Endothelial cell of umbilical vein (primary cell): ENCODE measurements at regions not wholly inside any gene's neighbourhood (a gene's known extent, or its start where the extent isn't known, plus 50 kb on each side); places are given as distances from the start of the nearest gene placed in this dataset.

Experiments used
- BruUV-seq: library from RNA; stranded (reverse); fragments of 400-500 nt; replicated peaks from 2 replicates; lab custom pipeline; 2021; lab: Mats Ljungman, UMichigan
- CTCF ChIA-PET: fragments of 300-600, 350-600 bp; sonication (Branson Sonifier 250); formaldehyde crosslinking; loops from one replicate; lab custom pipeline; 2021; ENCODE audit warnings: antibody characterized with exemption, inconsistent platforms; lab: Charles Lee
- POLR2A ChIA-PET: fragments of 300-600, 350-600 bp; sonication (Branson Sonifier 250); formaldehyde crosslinking; loops from one replicate; lab custom pipeline; 2021; ENCODE audit warnings: antibody characterized with exemption, inconsistent platforms; lab: Charles Lee
- DNase-seq: peaks from one replicate; pipeline ENCODE4 v3.0.0-alpha.2; 2011; ENCODE audit warnings: low read depth, low spot score
- FAIRE-seq: peaks from 2 replicates; lab custom pipeline; 2011; peaks lifted over from hg19 to GRCh38; lab: Jason Lieb, UNC
- H2AFZ ChIP-seq: 2 replicates; pipeline ENCODE4 v1.6.0; 2012; ENCODE audit warnings: low read depth, low read length, control low read depth, inconsistent platforms
- H3K27ac ChIP-seq: 2 replicates; pipeline ENCODE4 v1.5.1; 2011; ENCODE audit warnings: low read depth, mild to moderate bottlenecking, control low read depth, low read length, moderate library complexity; ENCODE audit not compliant: insufficient read depth
- H3K27me3 ChIP-seq, 2 experiments: 2 replicates each; pipeline versions ENCODE4 v1.6.0 to v1.6.1; 2011; ENCODE audit warnings: low read length in 2 of 2, mixed read lengths in 1 of 2; ENCODE audit not compliant: control insufficient read depth in 2 of 2, insufficient read depth in 2 of 2
- H3K36me3 ChIP-seq, 2 experiments: 2 replicates in 1 of 2; 3 replicates in 1 of 2; pipeline ENCODE4 v1.5.1; 2011; ENCODE audit warnings: low read length in 2 of 2, mild to moderate bottlenecking in 1 of 2, moderate library complexity in 1 of 2; ENCODE audit not compliant: control insufficient read depth in 2 of 2, insufficient read depth in 2 of 2; ENCODE audit errors: extremely low read depth in 1 of 2
- H3K4me1 ChIP-seq: 3 replicates; pipeline ENCODE4 v1.5.1; 2011; ENCODE audit warnings: mild to moderate bottlenecking, low read length; ENCODE audit not compliant: control insufficient read depth, insufficient read depth; ENCODE audit errors: extremely low read depth
- H3K4me2 ChIP-seq: 2 replicates; pipeline ENCODE4 v1.6.1; 2011; ENCODE audit warnings: low read length, control low read depth, mixed read lengths; ENCODE audit not compliant: insufficient read depth
- H3K4me3 ChIP-seq, 3 experiments: fragments of 200-600 bp in 1 of 3; sonication (generic), shearing (Covaris generic) in 1 of 3; replicated peaks in 1 of 3; 2 replicates each; pipeline ENCODE4 v1.5.1; 2011 to 2016; ENCODE audit warnings: control low read depth in 3 of 3, low read length in 3 of 3, mild to moderate bottlenecking in 2 of 3, inconsistent platforms in 1 of 3, low read depth in 1 of 3, moderate library complexity in 1 of 3; ENCODE audit not compliant: insufficient read depth in 1 of 3
- H3K79me2 ChIP-seq: 2 replicates; pipeline ENCODE4 v1.6.0; 2012; ENCODE audit warnings: low read length, inconsistent platforms; ENCODE audit not compliant: control insufficient read depth, insufficient read depth
- H3K9ac ChIP-seq: replicated peaks from 2 replicates; pipeline ENCODE3; 2011; ENCODE audit warnings: low read length, control low read depth; ENCODE audit not compliant: insufficient read depth; ENCODE audit errors: extremely low read depth
- H3K9me1 ChIP-seq: replicated peaks from 3 replicates; pipeline ENCODE4 v1.6.0; 2011; ENCODE audit warnings: mild to moderate bottlenecking, low read length; ENCODE audit not compliant: control insufficient read depth, insufficient read depth; ENCODE audit errors: extremely low read depth
- H3K9me3 ChIP-seq: replicated peaks from 2 replicates; pipeline ENCODE4 v1.5.1; 2012; ENCODE audit warnings: low read length, inconsistent platforms; ENCODE audit not compliant: control insufficient read depth, insufficient read depth
- H4K20me1 ChIP-seq: replicated peaks from 2 replicates; pipeline ENCODE3; 2011; ENCODE audit warnings: mild to moderate bottlenecking, low read length; ENCODE audit not compliant: control insufficient read depth, insufficient read depth; ENCODE audit errors: extremely low read depth
- EZH2 ChIP-seq: IDR thresholded peaks from 2 replicates; pipeline ENCODE4 v1.6.1; 2012; ENCODE audit warnings: borderline replicate concordance, low read depth, mild to moderate bottlenecking, moderate library complexity, low read length, inconsistent platforms; ENCODE audit not compliant: severe bottlenecking
- FOS ChIP-seq: IDR thresholded peaks from 2 replicates; pipeline ENCODE4 v1.6.1; 2011; ENCODE audit warnings: mild to moderate bottlenecking, low read length, moderate library complexity, borderline replicate concordance; ENCODE audit not compliant: insufficient read depth
- GATA2 ChIP-seq: IDR thresholded peaks from 2 replicates; pipeline ENCODE4 v1.7.0; 2011; ENCODE audit warnings: low read depth, mild to moderate bottlenecking, moderate library complexity, mixed read lengths, low read length; ENCODE audit not compliant: insufficient read length, insufficient read depth
- JUN ChIP-seq: IDR thresholded peaks from 2 replicates; pipeline ENCODE4 v1.6.1; 2011; ENCODE audit warnings: borderline replicate concordance, low read depth; ENCODE audit not compliant: insufficient read length, insufficient read depth
- MAX ChIP-seq: IDR thresholded peaks from 2 replicates; pipeline ENCODE4 v1.6.1; 2011; ENCODE audit not compliant: insufficient read depth, insufficient read length
- MYC ChIP-seq: IDR thresholded peaks from one replicate; pipeline ENCODE4 v1.6.1; 2011; ENCODE audit warnings: mild to moderate bottlenecking, low read depth, low read length
- POLR2A ChIP-seq: IDR thresholded peaks from 2 replicates; pipeline ENCODE4 v1.6.1; 2012; ENCODE audit warnings: low read depth, mild to moderate bottlenecking, control low read depth, low read length
- POLR2AphosphoS5 ChIP-seq: IDR thresholded peaks from 2 replicates; pipeline ENCODE4 v1.6.1; 2012; ENCODE audit warnings: low read depth, mild to moderate bottlenecking, control low read depth, low read length, moderate library complexity; ENCODE audit not compliant: insufficient read depth
- dilution Hi-C: fragments of 300-500 bp; cut with MboI; formaldehyde crosslinking; loops from one replicate; pipeline ENCODE4 v1.15.0; 2019; ENCODE audit warnings: low sequenced_read_pairs; ENCODE audit not compliant: extremely low pct_ligation_motif_present
- intact Hi-C: fragments of 100-400 bp; cut with micrococcal nuclease; formaldehyde crosslinking; loops from one replicate; pipeline ENCODE4 v1.10.0; 2022
- TF ChIP-seq, protein P1 (sequence below), 2 donors: IDR thresholded peaks; 1 replicate in 1 of 2; 2 replicates in 1 of 2; pipeline ENCODE4 v1.5.1; 2011; ENCODE audit warnings: low read length in 2 of 2, mild to moderate bottlenecking in 2 of 2, moderate library complexity in 2 of 2, control low read depth in 1 of 2, inconsistent platforms in 1 of 2, low read depth in 1 of 2; ENCODE audit not compliant: insufficient read depth in 1 of 2; ENCODE audit errors: extremely low read depth in 1 of 2

DNA sequence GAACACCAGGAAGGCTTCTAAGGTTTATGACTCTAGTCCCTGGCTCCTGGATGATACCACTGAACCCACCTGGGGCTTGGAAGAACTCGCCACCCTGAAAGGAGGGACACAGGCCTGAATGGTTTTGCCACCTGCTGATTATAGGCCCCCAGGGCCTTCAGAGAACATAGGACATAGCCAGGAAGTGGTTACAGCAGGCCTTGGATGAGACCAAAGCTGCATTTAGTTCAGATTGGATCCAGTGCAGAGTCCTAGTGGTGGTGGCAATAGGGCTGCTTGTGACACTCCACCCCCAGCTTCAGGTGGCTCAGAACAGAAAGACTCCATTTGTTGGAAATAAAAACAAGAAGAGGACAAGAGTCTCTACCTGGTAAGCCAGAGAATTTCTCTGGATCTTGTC, 101.6 kb upstream of the PLPPR5 start:
- ChIA-PET POLR2A (no interaction called here), CTCF (interaction anchor here (0.7 kb wide), 1 partner anchor 90 kb away, joined by 3 read pairs; no protein-coding TSS in a partner anchor)
- intact Hi-C loops = no loop called here
- no peak for FAIRE-seq
- TF ChIP-seq JUN (no peak), EZH2 (no peak), GATA2 (no peak), POLR2A (no peak), MAX (no peak), POLR2AphosphoS5 (no peak), FOS (no peak), MYC (no peak)
- TF ChIP-seq, protein P1, sequence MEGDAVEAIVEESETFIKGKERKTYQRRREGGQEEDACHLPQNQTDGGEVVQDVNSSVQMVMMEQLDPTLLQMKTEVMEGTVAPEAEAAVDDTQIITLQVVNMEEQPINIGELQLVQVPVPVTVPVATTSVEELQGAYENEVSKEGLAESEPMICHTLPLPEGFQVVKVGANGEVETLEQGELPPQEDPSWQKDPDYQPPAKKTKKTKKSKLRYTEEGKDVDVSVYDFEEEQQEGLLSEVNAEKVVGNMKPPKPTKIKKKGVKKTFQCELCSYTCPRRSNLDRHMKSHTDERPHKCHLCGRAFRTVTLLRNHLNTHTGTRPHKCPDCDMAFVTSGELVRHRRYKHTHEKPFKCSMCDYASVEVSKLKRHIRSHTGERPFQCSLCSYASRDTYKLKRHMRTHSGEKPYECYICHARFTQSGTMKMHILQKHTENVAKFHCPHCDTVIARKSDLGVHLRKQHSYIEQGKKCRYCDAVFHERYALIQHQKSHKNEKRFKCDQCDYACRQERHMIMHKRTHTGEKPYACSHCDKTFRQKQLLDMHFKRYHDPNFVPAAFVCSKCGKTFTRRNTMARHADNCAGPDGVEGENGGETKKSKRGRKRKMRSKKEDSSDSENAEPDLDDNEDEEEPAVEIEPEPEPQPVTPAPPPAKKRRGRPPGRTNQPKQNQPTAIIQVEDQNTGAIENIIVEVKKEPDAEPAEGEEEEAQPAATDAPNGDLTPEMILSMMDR (IDR thresholded peaks at IDR 0.05; ENCODE audit: extremely low read depth in 1 of 2, insufficient read depth in 1 of 2, low read depth in 1 of 2, low read length in 2 of 2) = no peak
- Histone ChIP-seq H3K79me2 (no peaks in the 10 kb centered on the region), H3K9ac (no peak overlapping the region), H3K4me2 (no peak overlapping the region), H3K9me3 (no peaks in the 10 kb centered on the region), H3K9me1 (no peaks in the 10 kb centered on the region), H3K4me3 (no peak overlapping the region), H4K20me1 (no peaks in the 10 kb centered on the region), H3K27me3 (no peaks in the 10 kb centered on the region), H3K27ac (no peak overlapping the region), H2AFZ (no peak overlapping the region), H3K4me1 (no peaks in the 10 kb centered on the region), H3K36me3 (no peaks in the 10 kb centered on the region)
- dilution Hi-C loops = no loop called here
- BruUV-seq = no TSS peak
- no peak for DNase-seq
